Chondrocyte (in vitro differentiated cells): ENCODE measurements at regions not wholly inside any gene's neighbourhood (a gene's known extent, or its start where the extent isn't known, plus 50 kb on each side); places are given as distances from the start of the nearest gene placed in this dataset.

ENCODE experiments used
- DNase-seq: peaks from one replicate; pipeline ENCODE4 v3.0.0; 2021; ENCODE audit warnings: mixed read lengths, low spot score
- H3K27ac Mint-ChIP-seq: one replicate; pipeline ENCODE4 v1.8.0; 2021; ENCODE audit warnings: mild to moderate bottlenecking, moderate library complexity, mixed read lengths; ENCODE audit not compliant: unreplicated experiment
- H3K27me3 Mint-ChIP-seq: 2 replicates; pipeline ENCODE4 v1.8.0; 2021; ENCODE audit warnings: low read depth, mixed read lengths
- H3K36me3 Mint-ChIP-seq: 2 replicates; pipeline ENCODE4 v1.8.0; 2021; ENCODE audit warnings: low read depth, mixed read lengths
- H3K4me1 Mint-ChIP-seq: 2 replicates; pipeline ENCODE4 v1.8.0; 2021; ENCODE audit warnings: low read depth, mild to moderate bottlenecking, mixed read lengths
- H3K4me3 Mint-ChIP-seq: one replicate; pipeline ENCODE4 v1.8.0; 2021; ENCODE audit warnings: mild to moderate bottlenecking, moderate library complexity, mixed read lengths; ENCODE audit not compliant: unreplicated experiment
- H3K9me3 Mint-ChIP-seq: 2 replicates; pipeline ENCODE4 v1.8.0; 2021; ENCODE audit warnings: low read depth, mixed read lengths
- CTCF ChIP-seq: fragments of 200-600 bp; sonication (generic); IDR thresholded peaks from 2 replicates; pipeline ENCODE4 v1.5.0; 2021; ENCODE audit warnings: antibody characterized with exemption, mild to moderate bottlenecking, moderate library complexity

GRCh38 chr13:81986308-81986707 is 1645.4 kb upstream of the SPRY2 start:
- no peak for TF ChIP-seq CTCF
- H3K9me3 Mint-ChIP-seq: peaks cover 3% of the 10 kb centered on the region
- H3K4me3 Mint-ChIP-seq: no peak overlapping the region
- no peaks in the 10 kb centered on the region for H3K36me3 Mint-ChIP-seq
- H3K27ac Mint-ChIP-seq: no peak overlapping the region
- peaks cover 2% of the 10 kb centered on the region for H3K27me3 Mint-ChIP-seq
- H3K4me1 Mint-ChIP-seq: no peaks in the 10 kb centered on the region
- DNase-seq: no peak

GRCh38 chr13:81957121-81957520 is 1616.2 kb upstream of the SPRY2 start:
- no peaks in the 10 kb centered on the region for H3K27me3 Mint-ChIP-seq
- no peak overlapping the region for H3K27ac Mint-ChIP-seq
- H3K4me1 Mint-ChIP-seq: no peaks in the 10 kb centered on the region
- no peak overlapping the region for H3K4me3 Mint-ChIP-seq
- H3K36me3 Mint-ChIP-seq: no peaks in the 10 kb centered on the region
- H3K9me3 Mint-ChIP-seq: peaks cover 10% of the 10 kb centered on the region
- no peak for TF ChIP-seq CTCF
- DNase-seq: no peak

GRCh38 chr13:81929988-81930387 is 1589.1 kb upstream of the SPRY2 start:
- Mint-ChIP-seq H3K4me3 (no peak overlapping the region), H3K27ac (no peak overlapping the region), H3K36me3 (no peaks in the 10 kb centered on the region), H3K9me3 (peaks cover 3% of the 10 kb centered on the region), H3K4me1 (no peaks in the 10 kb centered on the region), H3K27me3 (no peaks in the 10 kb centered on the region)
- peak; percentile 80 for TF ChIP-seq CTCF
- DNase-seq: no peak

GRCh38 chr13:81927347-81927746 is 1586.4 kb upstream of the SPRY2 start:
- no peak for DNase-seq
- Mint-ChIP-seq H3K27ac (no peak overlapping the region), H3K36me3 (no peaks in the 10 kb centered on the region), H3K4me1 (no peaks in the 10 kb centered on the region), H3K4me3 (no peak overlapping the region), H3K27me3 (no peaks in the 10 kb centered on the region), H3K9me3 (no peaks in the 10 kb centered on the region)
- TF ChIP-seq CTCF: no peak

GRCh38 chr13:81917810-81918209 is 1576.9 kb upstream of the SPRY2 start:
- no peak for DNase-seq
- Mint-ChIP-seq H3K27ac (no peak overlapping the region), H3K4me3 (no peak overlapping the region), H3K27me3 (peaks cover 3% of the 10 kb centered on the region), H3K9me3 (no peaks in the 10 kb centered on the region), H3K4me1 (no peaks in the 10 kb centered on the region), H3K36me3 (no peaks in the 10 kb centered on the region)
- TF ChIP-seq CTCF: no peak
